K562 (cell line): ENCODE measurements at regions not wholly inside any gene's neighbourhood (a gene's known extent, or its start where the extent isn't known, plus 50 kb on each side); places are given as distances from the start of the nearest gene placed in this dataset.

Experiments used
- ATAC-seq: fragments of 200-7000 bp; cut with Tn5 transposase; 3 replicates; pipeline ENCODE4 v1.9.1; 2020; ENCODE audit warnings: moderate library complexity
- BruUV-seq: library from RNA; stranded (reverse); fragments of 400-500 nt; replicated peaks from 2 replicates; lab custom pipeline; 2021; lab: Mats Ljungman, UMichigan
- CTCF ChIA-PET: fragments of 300-600 bp; formaldehyde crosslinking; extraction: SDS; loops from one replicate; lab custom pipeline; 2021; ENCODE audit warnings: low intra/inter-chr PET ratio; lab: Yijun Ruan, JAX
- POLR2A ChIA-PET: fragments of 300-600, 350-650 bp; sonication (Branson Sonifier 250); formaldehyde crosslinking; extraction: SDS; loops from one replicate; lab custom pipeline; 2021; ENCODE audit warnings: antibody characterized with exemption, inconsistent platforms; lab: Yijun Ruan, JAX
- DNase-seq, 4 experiments: peaks; one replicate each; pipeline versions ENCODE4 v3.0.0 to v3.0.0-alpha.2; 2011 to 2018; ENCODE audit warnings: low spot score in 3 of 4, mixed read lengths in 3 of 4; ENCODE audit errors: extremely low read depth in 1 of 4
- FAIRE-seq: peaks from 2 replicates; lab custom pipeline; 2011; peaks lifted over from hg19 to GRCh38; lab: Jason Lieb, UNC
- H2AFZ ChIP-seq: 2 replicates; pipeline ENCODE4 v1.6.0; 2011; ENCODE audit warnings: low read depth, low read length, control low read depth, inconsistent platforms
- H3K27ac ChIP-seq: fragments of 200-600 bp; 3 replicates; pipeline ENCODE4 v1.8.0; 2011; ENCODE audit warnings: low read depth, mild to moderate bottlenecking, control low read depth, inconsistent platforms, low read length, moderate library complexity, mixed read lengths; ENCODE audit errors: extremely low read depth
- H3K27me3 ChIP-seq, 2 experiments: fragments of 300-600 bp in 1 of 2; 2 replicates in 1 of 2; 3 replicates in 1 of 2; pipeline versions ENCODE4 v1.6.0 to v1.8.0; 2011; ENCODE audit warnings: inconsistent platforms in 2 of 2, low read length in 2 of 2, mild to moderate bottlenecking in 1 of 2, mixed read lengths in 1 of 2, moderate library complexity in 1 of 2; ENCODE audit not compliant: control insufficient read depth in 2 of 2, insufficient read depth in 2 of 2
- H3K36me3 ChIP-seq: fragments of 300-600 bp; 3 replicates; pipeline ENCODE4 v1.8.0; 2011; ENCODE audit warnings: mild to moderate bottlenecking, low read length, inconsistent platforms; ENCODE audit not compliant: control insufficient read depth, insufficient read depth
- H3K4me1 ChIP-seq, 2 experiments: fragments of 200-600 bp in 1 of 2; replicated peaks in 1 of 2; 2 replicates in 1 of 2; 3 replicates in 1 of 2; pipeline versions ENCODE4 v1.5.1 to v1.8.0; 2011; ENCODE audit warnings: inconsistent platforms in 2 of 2, low read length in 2 of 2, mild to moderate bottlenecking in 1 of 2, mixed read lengths in 1 of 2, moderate library complexity in 1 of 2; ENCODE audit not compliant: control insufficient read depth in 2 of 2, insufficient read depth in 2 of 2
- H3K4me2 ChIP-seq: 2 replicates; pipeline ENCODE4 v1.6.1; 2011; ENCODE audit warnings: low read length, control low read depth, inconsistent platforms, mixed read lengths; ENCODE audit not compliant: insufficient read depth
- H3K4me3 ChIP-seq: fragments of 200-600 bp; sonication (generic), shearing (Covaris generic); 2 replicates; pipeline ENCODE4 v1.5.1; 2016; ENCODE audit warnings: control low read depth, inconsistent platforms
- H3K79me2 ChIP-seq: fragments of 200-600 bp; 3 replicates; pipeline ENCODE4 v1.8.0; 2011; ENCODE audit warnings: low read length, inconsistent platforms; ENCODE audit not compliant: control insufficient read depth, insufficient read depth
- H3K9ac ChIP-seq, 2 experiments: 2 replicates each; pipeline versions ENCODE4 v1.6.0 to v1.6.1; 2011; ENCODE audit warnings: low read depth in 2 of 2, low read length in 2 of 2, control low read depth in 1 of 2, inconsistent platforms in 1 of 2, mild to moderate bottlenecking in 1 of 2, mixed read lengths in 1 of 2; ENCODE audit not compliant: insufficient read depth in 1 of 2
- H3K9me1 ChIP-seq: one replicate; pipeline ENCODE4 v1.6.0; 2011; ENCODE audit warnings: inconsistent platforms, mild to moderate bottlenecking, low read length, moderate library complexity; ENCODE audit not compliant: control insufficient read depth, insufficient read depth
- H3K9me3 ChIP-seq: replicated peaks from 2 replicates; pipeline ENCODE4 v1.5.1; 2011; ENCODE audit warnings: low read depth, low read length, inconsistent platforms; ENCODE audit not compliant: control insufficient read depth, insufficient read depth
- H4K20me1 ChIP-seq: replicated peaks from 2 replicates; pipeline ENCODE4 v1.6.1; 2011; ENCODE audit warnings: low read length, inconsistent platforms, mixed read lengths; ENCODE audit not compliant: control insufficient read depth, insufficient read depth
- EZH2 ChIP-seq: IDR thresholded peaks from 2 replicates; pipeline ENCODE4 v1.6.1; 2012; ENCODE audit warnings: low read depth, mild to moderate bottlenecking, inconsistent platforms, low read length, borderline replicate concordance
- GATAD2A ChIP-seq: fragments of 450-650 bp; IDR thresholded peaks from 2 replicates; pipeline ENCODE4 v1.6.1; 2017
- HNRNPK ChIP-seq: fragments of 200-400 bp; formaldehyde crosslinking; IDR thresholded peaks from one replicate; pipeline ENCODE4 v1.6.1; 2018; ENCODE audit warnings: mild to moderate bottlenecking, low read depth, low read length; ENCODE audit not compliant: poor library complexity, severe bottlenecking
- KDM5B ChIP-seq: fragments of 200-600 bp; sonication (generic); IDR thresholded peaks from 2 replicates; pipeline ENCODE4 v1.6.1; 2012; ENCODE audit warnings: low read depth, mild to moderate bottlenecking, moderate library complexity, low read length, control low read depth, inconsistent platforms; ENCODE audit not compliant: insufficient replicate concordance
- PCBP2 ChIP-seq: fragments of 200-400 bp; formaldehyde crosslinking; IDR thresholded peaks from 2 replicates; pipeline ENCODE4 v1.6.1; 2018; ENCODE audit warnings: low read length, low read depth, mild to moderate bottlenecking, moderate library complexity; ENCODE audit not compliant: poor library complexity, severe bottlenecking
- POLR2AphosphoS2 ChIP-seq: IDR thresholded peaks from 2 replicates; pipeline ENCODE4 v1.6.1; 2012; ENCODE audit warnings: low read length, improper control_type of control experiment
- RBM25 ChIP-seq: fragments of 200-400 bp; formaldehyde crosslinking; IDR thresholded peaks from 2 replicates; pipeline ENCODE4 v1.6.1; 2018; ENCODE audit warnings: low read length, low read depth, moderate library complexity; ENCODE audit not compliant: severe bottlenecking
- SMARCC2 ChIP-seq: fragments of 450-650 bp; IDR thresholded peaks from 2 replicates; pipeline ENCODE4 v1.6.1; 2017; ENCODE audit warnings: antibody characterized with exemption, moderate library complexity, mild to moderate bottlenecking, low read depth
- XRCC5 ChIP-seq: fragments of 200-400 bp; formaldehyde crosslinking; IDR thresholded peaks from 2 replicates; pipeline ENCODE4 v1.6.1; 2017; ENCODE audit warnings: low read depth, mild to moderate bottlenecking, low read length
- ZNF124 ChIP-seq: sonication (generic); formaldehyde crosslinking; IDR thresholded peaks from 2 replicates; pipeline ENCODE4 v1.8.1; 2022; ENCODE audit warnings: missing genetic modification reagents
- ZNF3 ChIP-seq: fragments of 250-450 bp; sonication (Bioruptor Pico); IDR thresholded peaks from 2 replicates; pipeline ENCODE4 v1.5.0; 2021; ENCODE audit warnings: mild to moderate bottlenecking, moderate library complexity
- WGBS: fragments of 100-300 bp; shearing (Covaris generic); methylation state at CpG from one replicate; pipeline ENCODE4 v1.1.6; 2016; ENCODE audit warnings: low coverage, mixed read lengths; ENCODE audit not compliant: insufficient coverage; ENCODE audit errors: missing lambda C conversion rate; 5-methylcytosine and 5-hydroxymethylcytosine counted together
- in situ Hi-C: fragments of 300-500 bp; cut with MboI; formaldehyde crosslinking; loops from 4 replicates; pipeline ENCODE4 v1.15.0; 2018; ENCODE audit warnings: inconsistent platforms, mixed read lengths
- intact Hi-C: fragments of 100-400 bp; cut with micrococcal nuclease; formaldehyde crosslinking; loops from 2 replicates; pipeline ENCODE4 v1.14.2; 2022
- TF ChIP-seq, protein P1 (sequence below): fragments of 450-650 bp; IDR thresholded peaks from 2 replicates; pipeline ENCODE4 v1.6.1; 2018; ENCODE audit not compliant: partially characterized antibody

DNA sequence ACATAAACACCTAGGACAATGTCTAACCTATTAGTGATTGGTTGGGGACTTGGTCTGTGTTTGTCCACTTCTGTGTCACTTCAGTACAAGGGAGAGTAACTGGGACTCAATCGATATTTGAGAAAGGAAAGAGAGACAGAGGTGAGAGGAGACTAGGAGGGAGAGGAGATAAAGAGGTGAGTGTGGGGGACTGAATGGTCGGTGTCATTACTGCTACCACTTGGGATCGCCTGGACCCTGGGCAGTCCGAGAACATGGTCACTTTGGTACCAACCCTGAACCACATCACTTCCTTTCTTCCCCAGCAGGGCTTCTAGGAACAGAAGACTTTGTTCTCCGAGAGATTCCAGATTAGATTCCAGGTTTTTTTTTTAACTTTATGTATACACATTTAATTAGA lies 63.7 kb downstream of the GPR6 start:
- Histone ChIP-seq H3K79me2 (no peaks in the 10 kb centered on the region), H2AFZ (no peak overlapping the region), H3K9ac (no peak overlapping the region), H3K9me3 (0 out of 2 replicates have a peak, but pooled peaks cover 2% of the 10 kb centered on the region), H3K36me3 (no peaks in the 10 kb centered on the region), H3K4me2 (no peak overlapping the region), H3K9me1 (no peaks in the 10 kb centered on the region), H3K4me3 (no peak overlapping the region), H3K4me1 (no peaks in the 10 kb centered on the region), H4K20me1 (no peaks in the 10 kb centered on the region), H3K27ac (no peak overlapping the region), H3K27me3 (peaks cover 0 to 12% of the 10 kb centered on the region in 2 experiments; a peak in 2 of 5 replicates)
- FAIRE-seq, result no peak
- TF ChIP-seq XRCC5, result no peak
- TF ChIP-seq KDM5B, result no peak
- no peak for TF ChIP-seq HNRNPK
- TF ChIP-seq ZNF124 (CRISPR knock-in tag), result no peak
- no peak for ATAC-seq
- 0% methylated on average over 5 of the region's 5 CpGs for WGBS
- no TSS peak for BruUV-seq
- intact Hi-C loops (no loop called here), in situ Hi-C loops (loop anchor here (10.0 to 25.0 kb wide), 2 partner anchors 353 to 505 kb away; no protein-coding TSS in a partner anchor)
- CTCF ChIA-PET, result interaction anchor here (4.8 kb wide), 1 partner anchor 336 kb away, joined by 71 read pairs; no protein-coding TSS in a partner anchor
- POLR2A ChIA-PET, result no interaction called here
- DNase-seq, result no peak

DNA sequence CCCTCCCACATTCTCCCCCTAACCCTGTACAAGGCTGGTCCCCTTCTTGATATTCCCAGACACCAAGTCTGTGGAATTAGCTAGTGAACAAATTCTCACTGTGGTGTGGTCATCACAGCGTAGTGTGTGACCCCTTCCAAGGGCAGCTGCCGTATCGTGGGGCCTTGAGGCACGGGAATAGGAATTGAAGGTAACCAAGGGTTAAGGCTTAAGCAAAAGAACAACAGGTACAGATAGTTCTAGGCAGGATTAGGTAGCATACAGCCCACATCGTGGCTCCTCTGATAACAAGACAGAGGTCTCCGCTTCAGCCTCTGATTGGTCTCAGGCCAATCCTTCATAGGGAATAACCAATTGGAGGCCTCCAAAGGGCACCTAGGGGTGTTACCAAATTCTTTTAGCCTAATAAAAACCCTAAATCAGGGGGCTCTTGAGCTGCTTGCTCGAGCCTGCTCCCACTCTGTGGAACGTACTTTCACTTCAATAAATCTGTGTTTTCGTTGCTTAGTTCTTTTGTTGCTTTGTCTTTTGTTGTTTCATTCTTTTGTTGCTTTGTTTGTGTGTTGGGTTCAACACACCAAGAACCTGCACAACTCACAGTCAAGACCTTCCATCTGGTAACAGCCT lies 64.7 kb downstream of the GPR6 start:
- H3K9me1 ChIP-seq, result no peaks in the 10 kb centered on the region
- FAIRE-seq, result no peak
- no peak overlapping the region for H3K9ac ChIP-seq
- no peak for DNase-seq
- H3K36me3 ChIP-seq, result no peaks in the 10 kb centered on the region
- BruUV-seq, result no TSS peak
- WGBS, result 0% methylated on average over 9 of the region's 9 CpGs
- no peaks in the 10 kb centered on the region for H3K79me2 ChIP-seq
- intact Hi-C loops, result no loop called here
- H3K4me3 ChIP-seq, result no peak overlapping the region
- no peaks in the 10 kb centered on the region for H3K4me1 ChIP-seq
- in situ Hi-C loops, result loop anchor here (10.0 to 25.0 kb wide), 2 partner anchors 352 to 505 kb away; no protein-coding TSS in a partner anchor
- no peak overlapping the region for H3K27ac ChIP-seq
- ChIA-PET CTCF (interaction anchor here (0.6 to 4.8 kb wide), 2 partner anchors 251 to 337 kb away, joined by 3 to 71 read pairs; no protein-coding TSS in a partner anchor), POLR2A (no interaction called here)
- peaks cover 0 to 10% of the 10 kb centered on the region in 2 experiments; a peak in 2 of 5 replicates for H3K27me3 ChIP-seq
- peak; percentile 73 for ATAC-seq
- H3K4me2 ChIP-seq, result no peak overlapping the region
- 0 out of 2 replicates have a peak, but pooled peaks cover 2% of the 10 kb centered on the region for H3K9me3 ChIP-seq
- H2AFZ ChIP-seq, result no peak overlapping the region
- H4K20me1 ChIP-seq, result no peaks in the 10 kb centered on the region
- TF ChIP-seq PCBP2 (no peak), GATAD2A (no peak), EZH2 (no peak), RBM25 (peak; percentile 51), POLR2AphosphoS2 (no peak), SMARCC2 (no peak), ZNF3 (CRISPR knock-in tag) (no peak)
- TF ChIP-seq, protein P1, sequence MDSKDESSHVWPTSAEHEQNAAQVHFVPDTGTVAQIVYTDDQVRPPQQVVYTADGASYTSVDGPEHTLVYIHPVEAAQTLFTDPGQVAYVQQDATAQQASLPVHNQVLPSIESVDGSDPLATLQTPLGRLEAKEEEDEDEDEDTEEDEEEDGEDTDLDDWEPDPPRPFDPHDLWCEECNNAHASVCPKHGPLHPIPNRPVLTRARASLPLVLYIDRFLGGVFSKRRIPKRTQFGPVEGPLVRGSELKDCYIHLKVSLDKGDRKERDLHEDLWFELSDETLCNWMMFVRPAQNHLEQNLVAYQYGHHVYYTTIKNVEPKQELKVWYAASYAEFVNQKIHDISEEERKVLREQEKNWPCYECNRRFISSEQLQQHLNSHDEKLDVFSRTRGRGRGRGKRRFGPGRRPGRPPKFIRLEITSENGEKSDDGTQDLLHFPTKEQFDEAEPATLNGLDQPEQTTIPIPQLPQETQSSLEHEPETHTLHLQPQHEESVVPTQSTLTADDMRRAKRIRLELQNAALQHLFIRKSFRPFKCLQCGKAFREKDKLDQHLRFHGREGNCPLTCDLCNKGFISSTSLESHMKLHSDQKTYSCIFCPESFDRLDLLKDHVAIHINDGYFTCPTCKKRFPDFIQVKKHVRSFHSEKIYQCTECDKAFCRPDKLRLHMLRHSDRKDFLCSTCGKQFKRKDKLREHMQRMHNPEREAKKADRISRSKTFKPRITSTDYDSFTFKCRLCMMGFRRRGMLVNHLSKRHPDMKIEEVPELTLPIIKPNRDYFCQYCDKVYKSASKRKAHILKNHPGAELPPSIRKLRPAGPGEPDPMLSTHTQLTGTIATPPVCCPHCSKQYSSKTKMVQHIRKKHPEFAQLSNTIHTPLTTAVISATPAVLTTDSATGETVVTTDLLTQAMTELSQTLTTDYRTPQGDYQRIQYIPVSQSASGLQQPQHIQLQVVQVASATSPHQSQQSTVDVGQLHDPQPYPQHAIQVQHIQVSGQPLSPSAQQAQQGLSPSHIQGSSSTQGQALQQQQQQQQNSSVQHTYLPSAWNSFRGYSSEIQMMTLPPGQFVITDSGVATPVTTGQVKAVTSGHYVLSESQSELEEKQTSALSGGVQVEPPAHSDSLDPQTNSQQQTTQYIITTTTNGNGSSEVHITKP, result no peak
